ENCODE measurements at regions not wholly inside any gene's neighbourhood (a gene's known extent, or its start where the extent isn't known, plus 50 kb on each side); places are given as distances from the start of the nearest gene placed in this dataset.

DNA sequence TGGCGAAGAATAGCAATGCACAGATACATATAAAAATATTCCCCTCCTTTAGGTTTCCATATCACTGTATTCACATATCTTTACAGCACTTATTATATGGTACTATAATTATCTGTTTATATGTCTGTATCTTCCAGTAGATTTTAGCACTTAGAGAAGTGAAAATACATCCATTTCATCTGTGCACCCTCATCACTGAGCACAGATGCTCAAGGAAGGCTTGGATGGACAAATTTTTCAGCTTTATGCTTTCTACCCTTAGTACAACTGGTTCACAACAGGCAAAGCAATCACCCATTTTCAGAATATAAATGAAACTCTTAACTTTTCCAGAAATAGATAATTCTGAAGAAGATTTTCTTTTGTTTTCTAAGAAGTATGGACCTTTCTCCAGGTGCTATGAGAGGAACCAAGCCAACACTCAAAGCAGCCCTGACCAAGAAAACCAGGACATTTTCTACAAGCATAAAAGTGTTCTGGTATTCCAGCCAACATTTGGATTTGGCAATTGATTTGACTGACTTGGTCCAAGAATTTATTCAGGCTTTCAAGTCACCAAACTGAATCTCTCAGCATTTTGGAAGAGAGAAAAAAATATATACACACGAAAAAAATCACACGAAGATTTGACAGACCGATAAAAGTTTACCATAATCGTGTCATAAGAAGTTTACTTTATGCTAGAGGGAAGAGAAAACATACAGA lies 170.2 kb upstream of the CD180 start:
- TF ChIP-seq CTCF (IDR thresholded peaks at IDR 0.05; ENCODE audit: low read depth, low read length, poor library complexity, severe bottlenecking) = no peak
- no peak for TF ChIP-seq EZH2phosphoT487 (IDR thresholded peaks at IDR 0.05; ENCODE audit: borderline replicate concordance, low read length)

All from DOHH2 (cell line).